HepG2 (cell line): ENCODE measurements at regions not wholly inside any gene's neighbourhood (a gene's known extent, or its start where the extent isn't known, plus 50 kb on each side); places are given as distances from the start of the nearest gene placed in this dataset.

ENCODE experiments used
- CTCF ChIP-seq: sonication (generic); formaldehyde crosslinking; IDR thresholded peaks from 2 replicates; pipeline ENCODE4 v1.5.0; 2020; ENCODE audit warnings: mild to moderate bottlenecking, missing genetic modification reagents, moderate library complexity
- HHEX ChIP-seq: IDR thresholded peaks from 2 replicates; pipeline ENCODE4 v1.6.1; 2016; ENCODE audit warnings: control low read depth
- HNRNPUL1 ChIP-seq: fragments of 200-400 bp; formaldehyde crosslinking; IDR thresholded peaks from 2 replicates; pipeline ENCODE4 v1.6.1; 2017; ENCODE audit warnings: low read depth, mild to moderate bottlenecking, low read length, moderate library complexity
- KLF12 ChIP-seq: sonication (generic); formaldehyde crosslinking; IDR thresholded peaks from 2 replicates; pipeline ENCODE4 v1.4.0; 2020; ENCODE audit warnings: missing genetic modification reagents, borderline replicate concordance
- RFX5 ChIP-seq: IDR thresholded peaks from 2 replicates; pipeline ENCODE4 v1.6.1; 2011; ENCODE audit warnings: low read depth, low read length, improper control_type of control experiment
- RNF2 ChIP-seq: fragments of 450-650 bp; conservative IDR thresholded peaks from 2 replicates; pipeline ENCODE4 v1.6.1; 2016; ENCODE audit warnings: low read depth
- ZFX ChIP-seq: sonication (generic); formaldehyde crosslinking; IDR thresholded peaks from 2 replicates; pipeline ENCODE4 v1.4.0; 2020; ENCODE audit warnings: mild to moderate bottlenecking, low read depth, missing genetic modification reagents, moderate library complexity
- ZNF232 ChIP-seq: sonication (generic); formaldehyde crosslinking; IDR thresholded peaks from 2 replicates; pipeline ENCODE4 v1.4.0; 2020; ENCODE audit warnings: missing genetic modification reagents, borderline replicate concordance
- TF ChIP-seq, protein P1 (sequence below): sonication (generic); formaldehyde crosslinking; IDR thresholded peaks from 2 replicates; pipeline ENCODE4 v1.5.1; 2020; ENCODE audit warnings: mild to moderate bottlenecking, missing genetic modification reagents, borderline replicate concordance

DNA sequence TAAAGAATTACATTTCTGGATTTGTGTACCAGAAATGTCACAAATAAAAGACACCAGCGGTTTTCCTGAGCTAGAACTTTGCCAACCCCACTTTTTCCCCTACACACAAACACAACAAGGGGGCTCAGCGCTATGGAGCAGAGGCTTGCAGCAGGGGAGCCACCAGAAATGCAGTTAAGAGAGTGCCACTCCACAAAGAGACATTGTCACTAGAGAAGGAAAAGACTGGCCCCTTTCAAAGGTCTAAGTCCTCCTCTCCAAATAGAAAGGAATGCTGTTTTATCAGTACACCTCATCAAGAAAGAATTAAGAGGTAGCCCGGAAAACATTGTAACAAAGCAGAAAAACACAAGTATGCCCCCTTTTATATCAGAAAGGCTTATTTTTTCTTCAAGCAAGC, 419.5 kb downstream of the HNRNPD start:
- TF ChIP-seq CTCF (CRISPR knock-in tag), result no peak
- no peak for TF ChIP-seq RNF2
- no peak for TF ChIP-seq KLF12
- no peak for TF ChIP-seq ZFX (CRISPR knock-in tag)
- TF ChIP-seq HHEX (CRISPR knock-in tag), result no peak
- TF ChIP-seq ZNF232 (CRISPR knock-in tag), result no peak
- TF ChIP-seq RFX5, result no peak
- TF ChIP-seq, protein P1, sequence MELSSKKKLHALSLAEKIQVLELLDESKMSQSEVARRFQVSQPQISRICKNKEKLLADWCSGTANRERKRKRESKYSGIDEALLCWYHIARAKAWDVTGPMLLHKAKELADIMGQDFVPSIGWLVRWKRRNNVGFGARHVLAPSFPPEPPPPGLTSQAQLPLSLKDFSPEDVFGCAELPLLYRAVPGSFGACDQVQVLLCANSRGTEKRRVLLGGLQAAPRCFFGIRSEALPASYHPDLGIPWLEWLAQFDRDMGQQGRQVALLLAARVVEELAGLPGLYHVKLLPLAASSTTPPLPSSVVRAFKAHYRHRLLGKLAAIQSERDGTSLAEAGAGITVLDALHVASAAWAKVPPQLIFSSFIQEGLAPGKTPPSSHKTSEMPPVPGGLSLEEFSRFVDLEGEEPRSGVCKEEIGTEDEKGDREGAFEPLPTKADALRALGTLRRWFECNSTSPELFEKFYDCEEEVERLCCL, result no peak
- TF ChIP-seq HNRNPUL1, result no peak
